Body of pancreas (tissue), 4 donors: ENCODE measurements at regions not wholly inside any gene's neighbourhood (a gene's known extent, or its start where the extent isn't known, plus 50 kb on each side); places are given as distances from the start of the nearest gene placed in this dataset.

ENCODE experiments used
- ATAC-seq: fragments of 150-250 bp; one replicate; pipeline ENCODE4 v1.9.1; 2016
- DNase-seq, 4 donors: peaks; one replicate each; pipeline ENCODE4 v3.0.0-alpha.2; 2019
- H3K27ac ChIP-seq, 4 donors: fragments of 200-600 bp; sonication (generic); 1 replicate in 3 of 4; 2 replicates in 1 of 4; pipeline versions ENCODE4 v1.5.1 to v1.6.1; 2016 to 2019; ENCODE audit warnings: mild to moderate bottlenecking in 1 of 4, mixed read lengths in 1 of 4, moderate library complexity in 1 of 4
- H3K27me3 ChIP-seq, 2 donors: fragments of 200-600 bp; sonication (generic); one replicate each; pipeline ENCODE4 v1.6.0; 2016; ENCODE audit warnings: mild to moderate bottlenecking in 1 of 2
- H3K36me3 ChIP-seq, 2 donors: fragments of 200-600 bp; sonication (generic); replicated peaks in 1 of 2; 2 replicates each; pipeline ENCODE4 v1.5.1; 2016; ENCODE audit warnings: low read depth in 2 of 2; ENCODE audit not compliant: insufficient read depth in 1 of 2
- H3K4me1 ChIP-seq: fragments of 200-600 bp; sonication (generic); one replicate; pipeline ENCODE4 v1.6.0; 2016
- H3K4me3 ChIP-seq, 2 donors: fragments of 200-600 bp; sonication (generic); 1 replicate in 1 of 2; 2 replicates in 1 of 2; pipeline ENCODE4 v1.5.1; 2016 to 2019
- H3K9me3 ChIP-seq, 3 donors: fragments of 200-600 bp; sonication (generic); 1 replicate in 2 of 3; 2 replicates in 1 of 3; pipeline ENCODE4 v1.5.1; 2016
- CTCF ChIP-seq, 7 experiments: fragments of 450-650 bp in 4 of 7; fragments of 200-600 bp in 3 of 7; sonication (generic) in 3 of 7; IDR thresholded peaks; one replicate each; pipeline ENCODE4 v1.5.1; 2016 to 2019; ENCODE audit warnings: antibody characterized with exemption in 7 of 7
- POLR2A ChIP-seq, 3 donors: fragments of 450-650 bp; IDR thresholded peaks; one replicate each; pipeline ENCODE4 v1.6.1; 2016; ENCODE audit warnings: antibody characterized with exemption in 3 of 3, mild to moderate bottlenecking in 2 of 3
- WGBS, 2 donors: methylation state at CpG; one replicate each; pipeline ENCODE4 v1.1.5; 2017; 5-methylcytosine and 5-hydroxymethylcytosine counted together
- intact Hi-C: fragments of 100-400 bp; cut with DNase I; formaldehyde crosslinking; loops from one replicate; pipeline ENCODE4 v1.15.1; 2023

GRCh38 chr18:24922491-24922890 is 429.5 kb downstream of the ZNF521 start:
- 49 to 51% methylated on average over 4 of the region's 4 CpGs for WGBS, 2 donors
- no peak for DNase-seq
- no peak for ATAC-seq
- peaks cover 0 to 10% of the 10 kb centered on the region in 2 donors for H3K27me3 ChIP-seq
- TF ChIP-seq CTCF (IDR thresholded peaks at IDR 0.05), result no peak
- H3K9me3 ChIP-seq, result no peaks in the 10 kb centered on the region
- H3K4me1 ChIP-seq, result no peaks in the 10 kb centered on the region
- intact Hi-C loops, result no loop called here
- H3K27ac ChIP-seq, result no peak overlapping the region
- no peak overlapping the region for H3K4me3 ChIP-seq
- no peaks in the 10 kb centered on the region for H3K36me3 ChIP-seq

- DNase-seq (no peak), ATAC-seq (no peak)
- Histone ChIP-seq H3K27ac (no peak overlapping the region), H3K36me3 (no peaks in the 10 kb centered on the region), H3K27me3 (peaks cover 0 to 10% of the 10 kb centered on the region in 2 donors), H3K4me3 (no peak overlapping the region), H3K4me1 (no peaks in the 10 kb centered on the region), H3K9me3 (no peaks in the 10 kb centered on the region)
- intact Hi-C loops, result no loop called here
- 0 to 10% methylated on average over 1 of the region's 1 CpG for WGBS, 2 donors
- TF ChIP-seq CTCF (IDR thresholded peaks at IDR 0.05), result no peak
- no peak for TF ChIP-seq POLR2A (IDR thresholded peaks at IDR 0.05)
These were observed 428.8 kb downstream of the ZNF521 start for GRCh38 chr18:24923138-24923537.

GRCh38 chr18:24924066-24924716 is 427.8 kb downstream of the ZNF521 start:
- Histone ChIP-seq H3K4me3 (no peak overlapping the region), H3K4me1 (no peaks in the 10 kb centered on the region), H3K36me3 (no peaks in the 10 kb centered on the region), H3K27me3 (peaks cover 0 to 3% of the 10 kb centered on the region in 2 donors), H3K27ac (no peak overlapping the region), H3K9me3 (no peaks in the 10 kb centered on the region)
- TF ChIP-seq POLR2A (IDR thresholded peaks at IDR 0.05), result no peak
- no peak for TF ChIP-seq CTCF (IDR thresholded peaks at IDR 0.05)
- ATAC-seq (no peak), DNase-seq (no peak)
- WGBS, 2 donors, result 59 to 67% methylated on average over 11 to 12 of the region's 12 CpGs
- intact Hi-C loops, result no loop called here

GRCh38 chr18:24926649-24927048 is 425.3 kb downstream of the ZNF521 start:
- H3K4me1 ChIP-seq, result peaks cover 13% of the 10 kb centered on the region
- intact Hi-C loops, result no loop called here
- DNase-seq, result no peak
- H3K36me3 ChIP-seq, result no peaks in the 10 kb centered on the region
- H3K27me3 ChIP-seq, result no peaks in the 10 kb centered on the region
- 36 to 37% methylated on average over 1 of the region's 1 CpG for WGBS, 2 donors
- H3K27ac ChIP-seq, result no peak overlapping the region
- no peak overlapping the region for H3K4me3 ChIP-seq
- TF ChIP-seq CTCF (IDR thresholded peaks at IDR 0.05) (no peak), POLR2A (IDR thresholded peaks at IDR 0.05) (no peak)
- no peaks in the 10 kb centered on the region for H3K9me3 ChIP-seq
- no peak for ATAC-seq

GRCh38 chr18:24928301-24928878 is 423.6 kb downstream of the ZNF521 start:
- no peaks in the 10 kb centered on the region for H3K9me3 ChIP-seq
- TF ChIP-seq POLR2A (IDR thresholded peaks at IDR 0.05), result no peak
- no peak for TF ChIP-seq CTCF (IDR thresholded peaks at IDR 0.05)
- no peak overlapping the region for H3K27ac ChIP-seq
- intact Hi-C loops, result no loop called here
- H3K36me3 ChIP-seq, result no peaks in the 10 kb centered on the region
- H3K27me3 ChIP-seq, result no peaks in the 10 kb centered on the region
- H3K4me1 ChIP-seq, result peaks cover 13% of the 10 kb centered on the region
- ATAC-seq (no peak), DNase-seq (no peak)
- 45 to 67% methylated on average over 8 of the region's 8 CpGs for WGBS, 2 donors
- H3K4me3 ChIP-seq, result no peak overlapping the region
